HG03025 (cell line): ENCODE measurements at regions not wholly inside any gene's neighbourhood (a gene's known extent, or its start where the extent isn't known, plus 50 kb on each side); places are given as distances from the start of the nearest gene placed in this dataset.
"Not testable (repeated sequence)": the region's sequence is repeated elsewhere in the genome, so short reads cannot be mapped to it uniquely, and the experiment has no call there.

Experiments used
- ATAC-seq: cut with Tn5 transposase; IDR thresholded peaks from one replicate; pipeline ENCODE4 v1.9.1; 2021; ENCODE audit warnings: mild to moderate bottlenecking, moderate library complexity; ENCODE audit not compliant: unreplicated experiment, low FRiP score

DNA sequence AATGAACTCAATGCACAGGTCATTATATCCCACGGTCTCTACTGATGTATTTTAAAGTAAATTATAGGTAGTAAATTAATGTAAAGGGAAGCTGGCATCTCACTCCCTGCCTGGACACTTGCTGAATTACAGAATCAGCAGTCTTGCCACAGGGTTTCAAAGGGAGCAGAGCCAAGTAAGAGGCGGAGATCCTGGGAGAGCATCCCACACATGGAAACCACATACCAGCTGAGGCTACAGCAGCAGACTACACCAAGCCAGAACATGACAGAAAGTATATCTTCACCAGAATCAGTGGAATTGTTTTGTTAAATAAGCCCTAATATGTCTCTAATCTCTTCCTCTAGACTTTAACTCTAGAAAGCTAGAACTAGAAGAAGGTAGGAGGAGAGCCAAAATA, 1689.2 kb upstream of the WWC1 start:
- ATAC-seq, result no peak

DNA sequence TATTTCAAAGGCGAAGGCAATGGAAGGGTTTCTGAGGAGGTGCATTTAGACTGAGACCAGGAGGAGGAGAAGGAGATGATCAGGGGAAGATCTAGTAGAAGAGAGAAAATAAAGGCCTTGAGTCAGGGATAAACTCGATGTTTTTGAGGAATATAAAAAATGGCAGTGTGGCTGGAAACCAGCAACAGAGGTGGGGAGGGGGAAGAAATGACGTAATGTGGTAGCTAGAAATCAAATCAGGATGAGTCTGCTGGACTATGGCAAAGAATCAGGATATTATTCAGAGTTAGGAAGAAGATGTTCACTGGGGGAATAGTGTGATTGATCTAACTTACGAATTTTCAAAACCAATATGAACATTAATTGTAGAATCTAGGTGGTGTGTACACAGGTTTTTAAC, 1673.9 kb upstream of the WWC1 start:
- ATAC-seq, result no peak

DNA sequence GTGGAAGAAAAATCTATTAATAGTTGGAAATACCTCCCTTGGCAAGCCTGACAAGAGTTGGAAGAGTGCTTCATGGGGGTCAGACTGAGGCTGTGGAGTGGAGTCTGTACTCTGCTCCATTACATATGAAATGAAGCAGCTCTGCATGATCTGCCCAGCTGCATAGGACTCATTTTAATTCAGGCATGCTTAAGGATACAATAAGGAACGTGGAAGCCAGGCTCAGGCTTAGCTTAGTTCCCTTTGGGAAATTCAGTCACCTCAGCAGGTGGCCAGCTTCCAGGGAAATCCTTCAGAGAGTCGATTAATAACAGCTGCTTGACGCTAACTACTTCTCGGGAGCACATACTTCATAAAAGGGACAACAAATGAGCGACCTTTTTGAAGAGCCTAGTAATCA, 1672.9 kb upstream of the WWC1 start:
- no peak for ATAC-seq

DNA sequence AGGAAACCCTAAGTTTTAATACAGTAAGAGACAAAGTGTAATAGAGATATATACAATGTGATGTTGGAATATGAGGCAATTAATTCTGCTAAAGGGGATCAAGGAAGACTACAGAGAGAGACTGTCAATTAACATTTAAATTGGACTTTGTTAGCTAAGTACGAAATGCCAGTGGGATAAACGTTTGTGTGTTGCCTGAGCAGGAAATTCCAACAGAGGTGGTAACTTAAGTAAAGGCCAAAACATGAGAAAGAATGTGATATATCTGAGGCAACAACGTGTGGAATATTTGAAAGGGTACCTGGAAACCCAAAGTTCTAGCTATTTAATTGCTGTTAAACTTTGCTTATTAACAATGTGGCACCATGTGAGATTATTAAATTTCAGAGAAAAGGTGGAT, 1666.9 kb upstream of the WWC1 start:
- ATAC-seq, result no peak

DNA sequence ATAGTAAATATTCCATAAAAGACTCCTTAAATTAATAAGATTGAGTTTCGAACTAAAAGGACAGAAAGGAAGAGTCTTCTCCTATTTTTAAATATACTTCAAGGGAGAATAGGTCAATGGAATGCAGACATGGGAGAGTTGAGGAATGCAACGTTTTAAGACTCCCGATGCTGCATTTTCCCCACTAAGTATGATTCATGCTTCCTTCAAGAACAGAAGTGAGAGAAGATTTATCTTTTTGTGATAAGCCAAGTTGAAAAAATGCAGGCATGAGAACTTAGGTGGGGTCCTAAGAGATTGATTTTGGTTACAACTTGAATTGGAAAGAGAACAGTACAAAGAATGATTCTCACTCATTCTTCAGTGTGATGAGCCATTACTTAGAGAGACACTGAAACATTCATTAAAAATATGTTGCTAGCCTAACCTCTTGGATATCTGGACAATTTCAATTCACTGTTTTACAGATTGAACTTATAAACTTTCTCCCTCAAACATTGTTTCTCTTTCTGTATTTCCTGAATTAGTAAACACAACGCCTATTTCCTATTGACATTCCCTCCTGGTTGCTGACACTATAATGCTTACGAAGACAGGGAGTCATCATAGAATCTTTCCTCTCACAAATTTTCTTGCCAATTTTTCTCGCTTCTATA, 1666.1 kb upstream of the WWC1 start:
- ATAC-seq, result no peak

DNA sequence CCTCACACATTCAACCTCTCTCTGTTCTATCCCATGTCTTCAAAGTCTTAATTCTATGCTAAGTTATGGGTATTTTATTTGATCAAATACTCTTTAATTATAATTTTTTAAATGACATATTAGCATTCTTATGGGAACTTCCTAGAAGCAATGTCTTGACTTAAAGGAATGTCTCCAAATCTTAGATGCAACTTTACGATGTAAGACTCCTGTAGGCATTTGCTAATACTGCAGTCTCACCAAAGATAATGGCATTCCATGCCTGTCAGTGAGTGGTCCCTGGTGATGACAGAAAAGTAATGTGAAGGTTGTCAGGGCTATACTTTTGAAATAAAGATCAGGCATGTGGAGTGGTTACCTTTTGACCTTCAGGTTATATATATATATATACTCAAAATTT, 1654.2 kb upstream of the WWC1 start:
- ATAC-seq, result no peak

DNA sequence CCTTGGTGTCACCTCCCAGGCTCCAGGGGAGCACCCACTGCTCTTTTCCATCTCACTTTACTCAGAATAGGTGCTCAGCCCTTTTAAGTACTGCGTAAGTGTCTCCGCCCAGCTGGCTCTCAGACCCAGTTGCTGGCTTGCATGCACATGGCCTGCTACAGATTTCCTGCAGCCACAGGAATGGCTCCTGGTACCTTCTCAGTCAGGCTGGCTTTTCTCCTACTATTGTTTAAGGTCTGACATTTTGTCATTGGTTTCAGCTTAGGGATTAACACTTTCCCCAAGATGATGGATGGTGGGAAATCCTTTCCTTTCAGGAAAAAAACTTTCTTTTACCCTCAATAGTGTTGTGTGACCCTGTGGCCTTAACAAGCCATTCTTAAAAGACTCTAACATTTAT, 1652.3 kb upstream of the WWC1 start:
- no peak for ATAC-seq

DNA sequence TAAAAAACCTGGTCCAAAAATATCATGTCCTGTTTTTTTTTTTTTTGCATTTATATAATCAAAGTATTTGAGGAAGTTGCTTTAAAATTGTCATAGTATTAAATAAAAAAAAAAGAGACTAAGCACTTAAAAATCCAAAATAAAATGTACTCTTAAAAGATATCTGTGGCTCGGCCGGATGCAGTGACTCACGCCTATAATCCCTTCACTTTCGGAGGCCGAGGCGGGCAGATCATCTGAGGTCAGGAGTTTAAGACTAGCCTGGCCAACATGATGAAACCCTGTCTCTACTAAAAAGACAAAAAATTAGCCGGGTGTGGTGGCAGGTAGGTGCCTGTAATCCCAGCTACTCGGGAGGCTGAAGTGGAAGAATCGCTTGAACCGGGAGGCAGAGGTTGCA, 1651.3 kb upstream of the WWC1 start:
- not testable (repeated sequence) for ATAC-seq

DNA sequence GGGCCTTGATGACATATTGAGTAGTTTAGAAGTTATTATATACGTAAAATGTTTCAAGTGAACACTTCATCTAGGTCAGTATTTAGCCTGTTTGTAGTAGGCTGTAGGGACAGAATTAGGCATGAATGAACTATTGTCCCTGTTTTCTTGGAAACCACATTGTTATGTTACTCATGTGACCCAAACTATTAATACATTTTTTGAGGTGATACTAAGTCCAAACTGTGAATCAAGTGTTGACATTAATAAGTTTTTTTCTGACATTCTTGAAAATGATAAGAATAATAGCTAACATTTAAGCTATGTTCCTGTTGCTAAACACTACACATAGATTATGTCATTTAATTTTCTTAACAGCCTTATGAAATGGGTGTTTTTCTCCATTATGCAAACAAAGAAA, 1642.7 kb upstream of the WWC1 start:
- no peak for ATAC-seq

DNA sequence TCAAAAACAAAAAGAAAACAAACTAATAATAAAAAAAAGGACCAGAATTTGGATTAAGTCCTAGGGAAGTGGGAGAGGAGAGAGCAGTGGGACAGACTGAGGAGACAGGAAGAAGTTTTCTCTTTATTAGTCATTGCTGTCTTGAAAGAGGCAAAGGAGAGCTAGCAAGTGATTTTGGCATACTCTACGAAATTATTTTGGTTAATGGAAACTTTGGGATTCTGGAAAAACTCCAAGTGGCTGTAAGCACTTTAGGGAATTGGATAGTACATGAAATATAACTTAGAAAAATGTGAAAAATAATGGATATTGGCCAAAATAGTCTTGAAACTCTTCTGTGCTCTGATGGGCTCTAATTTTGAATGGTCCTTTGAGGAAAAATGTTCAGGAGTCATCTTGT, 1641.8 kb upstream of the WWC1 start:
- ATAC-seq, result no peak

DNA sequence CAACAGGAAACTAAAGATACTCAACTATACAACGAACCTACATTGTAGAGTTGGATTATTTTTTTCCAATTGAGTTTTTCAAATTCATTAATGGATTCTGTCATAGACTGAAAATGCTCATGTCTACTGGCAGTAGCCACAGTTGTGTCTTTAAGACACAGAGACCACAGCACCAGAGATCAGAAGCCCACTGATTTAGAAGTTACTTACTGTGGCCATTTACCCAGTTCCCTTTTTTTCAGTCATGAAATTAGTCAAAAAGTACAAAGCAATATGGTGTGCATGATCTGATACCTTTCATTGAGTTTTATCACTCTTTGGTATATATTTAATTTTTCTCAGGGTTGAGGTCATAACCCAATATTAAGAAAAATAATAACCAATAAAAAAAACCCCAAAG, 1640.2 kb upstream of the WWC1 start:
- ATAC-seq, result no peak

DNA sequence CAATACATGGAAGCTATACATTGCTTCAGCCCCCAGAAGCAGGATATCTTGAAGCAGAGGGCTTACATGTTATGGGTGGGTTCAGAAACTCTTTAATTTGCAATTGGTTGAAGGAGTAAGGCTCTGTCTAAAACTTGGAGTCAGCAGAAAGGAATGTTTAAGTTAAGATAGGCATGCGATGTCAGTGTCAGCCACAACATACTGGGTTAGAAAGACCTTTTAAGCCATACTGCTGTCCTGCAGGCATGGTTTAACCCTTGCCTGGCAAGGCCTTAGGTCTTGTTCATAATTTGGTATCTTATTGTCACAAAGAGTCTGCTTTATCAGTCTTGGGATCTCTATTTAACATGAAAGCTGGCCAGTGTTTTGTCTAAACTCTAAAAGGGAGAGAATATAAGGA, 1619.6 kb upstream of the WWC1 start:
- no peak for ATAC-seq

DNA sequence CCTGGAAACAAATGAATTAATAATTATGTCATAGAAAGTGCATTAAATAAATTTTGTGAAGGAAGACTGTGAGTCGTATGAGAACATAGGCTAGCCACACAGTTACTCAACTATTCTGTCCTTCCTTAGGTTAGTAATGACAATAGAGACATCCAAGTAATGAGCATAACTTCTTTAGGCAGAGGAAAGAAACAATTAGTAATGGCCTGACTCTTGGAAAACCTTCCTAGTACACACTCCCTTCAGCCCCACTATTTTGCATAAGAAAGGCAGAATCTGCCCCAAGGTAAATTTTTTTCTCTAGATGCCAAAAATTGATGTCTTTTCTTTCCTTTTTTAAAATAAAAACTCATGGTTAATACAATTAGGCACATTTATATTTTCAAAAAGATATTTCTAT, 1619.0 kb upstream of the WWC1 start:
- ATAC-seq, result no peak

DNA sequence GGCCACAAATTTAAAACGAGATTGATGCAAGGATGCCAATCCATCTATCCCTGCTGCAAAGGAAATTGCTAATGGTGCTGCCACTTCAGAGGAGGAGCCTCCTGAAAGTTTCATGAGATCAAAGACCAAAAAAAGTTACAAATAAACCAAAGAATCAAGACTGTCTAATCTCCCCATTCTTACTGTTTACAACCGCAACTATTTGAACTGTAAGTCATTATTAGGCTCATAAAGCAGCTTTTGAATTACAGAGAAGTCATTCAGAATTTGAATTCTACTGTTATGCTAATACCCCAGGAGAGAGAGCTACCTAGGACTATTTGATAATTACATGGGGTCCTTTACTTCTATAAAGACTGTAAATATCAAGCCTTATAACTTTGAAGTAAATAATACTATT, 1613.6 kb upstream of the WWC1 start:
- no peak for ATAC-seq

DNA sequence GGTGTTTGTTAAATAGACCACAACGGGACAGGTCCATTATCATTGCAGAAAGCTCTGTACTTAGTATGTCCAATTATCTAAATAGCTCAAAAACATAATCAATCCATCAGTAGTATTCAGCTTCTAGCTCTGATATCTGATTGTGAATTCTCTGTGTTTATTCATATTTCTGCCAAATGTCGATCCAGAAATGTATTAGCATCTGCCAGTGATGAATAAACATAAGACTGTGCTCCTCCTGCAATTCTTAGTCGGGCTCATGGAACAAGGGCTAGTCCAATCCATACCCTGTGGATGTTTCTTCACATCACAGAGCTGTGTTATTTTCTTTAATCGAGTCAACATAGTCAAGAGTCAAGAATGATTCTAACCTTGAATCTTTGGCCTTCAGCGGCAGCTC, 1612.1 kb upstream of the WWC1 start:
- ATAC-seq, result no peak

DNA sequence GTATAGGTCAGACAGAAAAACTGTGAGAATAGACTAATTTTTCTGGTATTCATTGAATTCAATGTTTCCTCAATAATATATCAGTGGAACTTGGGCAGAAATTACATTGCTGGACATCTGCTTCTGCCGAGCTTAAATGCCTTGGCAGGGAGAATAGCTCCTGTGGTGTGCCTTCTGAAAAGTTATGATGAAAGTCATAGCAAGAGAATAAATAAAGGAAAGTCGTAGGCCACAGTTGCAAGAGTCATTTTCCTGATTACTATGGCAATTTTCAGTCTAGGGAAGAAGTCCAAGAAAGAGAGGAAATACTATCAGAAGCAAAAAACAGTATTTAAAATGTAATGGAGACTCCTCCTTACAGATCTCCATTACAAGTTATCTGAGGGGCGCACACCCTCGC, 1596.1 kb upstream of the WWC1 start:
- ATAC-seq, result no peak

DNA sequence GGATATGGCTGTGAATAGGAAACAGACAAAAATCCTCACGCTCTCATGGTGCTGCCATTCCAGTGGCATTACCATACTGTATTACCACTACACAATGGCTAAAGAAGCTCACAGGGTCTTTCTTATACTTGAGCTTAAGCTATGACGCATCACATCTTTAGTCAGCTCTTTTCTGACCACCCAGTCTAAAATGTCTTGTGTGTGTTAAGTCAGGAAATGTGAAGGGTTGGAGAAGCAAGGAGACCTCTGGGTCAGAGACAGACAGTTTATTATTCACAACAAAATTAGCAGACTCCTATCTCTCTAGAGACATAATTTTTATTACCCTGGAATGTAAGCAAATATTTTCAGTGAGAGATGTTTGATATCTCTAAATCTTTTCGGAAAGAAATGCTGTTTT, 1583.2 kb upstream of the WWC1 start:
- ATAC-seq, result no peak

DNA sequence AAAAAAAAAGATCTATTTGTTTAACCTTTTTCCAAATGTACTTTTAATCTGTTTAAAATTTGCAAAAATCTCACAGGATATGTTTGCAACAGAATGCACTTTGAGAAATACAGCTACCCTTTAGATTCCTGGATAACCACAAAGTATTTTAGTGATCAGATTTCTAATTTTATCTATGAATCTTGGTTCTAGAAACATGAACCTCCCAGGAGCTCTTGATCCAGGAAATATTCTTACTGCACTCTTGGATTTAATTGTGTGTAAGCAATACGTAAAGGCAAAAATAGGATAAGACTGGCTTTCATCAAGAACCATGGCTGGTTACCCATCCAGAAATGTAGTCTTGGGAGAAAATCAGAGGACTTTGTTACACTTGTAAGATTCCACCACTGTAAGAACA, 1581.8 kb upstream of the WWC1 start:
- no peak for ATAC-seq

DNA sequence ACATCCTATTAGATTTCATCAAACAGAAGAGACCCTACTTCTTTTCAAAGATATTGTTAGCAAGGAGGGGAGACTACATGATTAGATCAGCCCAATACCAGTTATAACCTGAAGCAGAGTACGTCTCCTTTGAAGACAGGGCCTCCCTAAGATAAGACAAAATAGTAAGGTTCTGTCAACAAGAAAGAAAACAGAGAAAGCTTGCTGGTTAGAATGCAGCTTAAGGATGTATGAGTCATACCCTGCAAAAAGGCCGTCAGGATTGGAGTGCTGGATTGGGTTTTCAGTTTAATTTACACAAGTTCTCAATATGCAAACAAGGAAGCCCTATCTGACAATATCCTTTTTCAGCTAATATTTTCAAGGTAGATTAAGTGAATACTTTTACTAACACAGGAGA, 1581.2 kb upstream of the WWC1 start:
- ATAC-seq, result no peak

DNA sequence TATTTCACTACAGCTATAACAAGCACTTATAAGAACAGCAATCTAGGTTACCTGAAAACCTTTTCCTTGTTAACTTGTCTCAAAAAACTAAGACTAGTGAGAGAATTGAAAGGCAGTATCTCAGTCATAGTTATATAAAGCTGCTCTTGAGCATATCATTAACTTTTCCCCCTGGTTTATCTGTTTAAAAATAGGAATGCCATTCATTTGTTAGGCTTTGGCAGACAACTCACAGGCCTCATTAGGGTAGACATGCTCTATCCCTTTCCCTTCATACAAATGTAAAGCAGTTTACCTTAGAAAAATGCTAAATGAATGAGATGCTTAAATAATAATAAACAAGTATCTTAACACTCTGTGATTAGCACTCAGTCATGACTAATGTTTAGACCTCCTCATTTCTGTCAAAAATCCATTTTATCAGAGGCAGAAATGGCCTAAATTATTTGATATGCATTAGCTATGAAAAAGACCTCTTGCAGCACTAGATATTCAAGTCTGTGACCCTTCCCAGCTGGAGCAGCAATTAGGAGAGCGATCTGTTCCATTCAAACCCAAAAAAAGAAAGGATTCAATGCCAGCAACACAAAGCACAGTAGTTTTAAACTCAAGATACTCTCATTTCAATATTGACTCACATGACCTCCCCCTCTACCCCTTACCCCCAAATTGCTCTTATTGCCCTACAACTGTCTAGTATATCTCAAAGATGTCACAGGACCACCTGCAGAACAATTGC, 1578.8 kb upstream of the WWC1 start:
- ATAC-seq, result no peak

DNA sequence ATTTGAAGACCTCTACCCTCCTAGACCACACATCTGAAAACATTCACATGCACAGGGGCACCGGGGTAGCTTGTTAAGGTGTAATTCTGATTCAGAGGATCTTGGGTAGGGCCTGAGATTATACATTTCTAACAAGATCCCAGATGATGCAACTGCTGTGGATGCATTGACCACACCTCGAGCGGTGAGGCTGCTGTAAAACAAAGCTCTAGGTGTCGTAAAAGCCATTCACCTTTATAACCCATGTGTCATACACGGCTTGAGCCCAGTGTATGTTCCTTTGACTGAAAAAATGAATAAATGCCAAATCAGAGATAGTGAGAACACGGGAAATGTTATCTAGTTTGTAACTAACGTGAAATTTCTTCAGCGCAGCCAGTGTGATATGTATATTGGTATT, 1578.2 kb upstream of the WWC1 start:
- no peak for ATAC-seq

DNA sequence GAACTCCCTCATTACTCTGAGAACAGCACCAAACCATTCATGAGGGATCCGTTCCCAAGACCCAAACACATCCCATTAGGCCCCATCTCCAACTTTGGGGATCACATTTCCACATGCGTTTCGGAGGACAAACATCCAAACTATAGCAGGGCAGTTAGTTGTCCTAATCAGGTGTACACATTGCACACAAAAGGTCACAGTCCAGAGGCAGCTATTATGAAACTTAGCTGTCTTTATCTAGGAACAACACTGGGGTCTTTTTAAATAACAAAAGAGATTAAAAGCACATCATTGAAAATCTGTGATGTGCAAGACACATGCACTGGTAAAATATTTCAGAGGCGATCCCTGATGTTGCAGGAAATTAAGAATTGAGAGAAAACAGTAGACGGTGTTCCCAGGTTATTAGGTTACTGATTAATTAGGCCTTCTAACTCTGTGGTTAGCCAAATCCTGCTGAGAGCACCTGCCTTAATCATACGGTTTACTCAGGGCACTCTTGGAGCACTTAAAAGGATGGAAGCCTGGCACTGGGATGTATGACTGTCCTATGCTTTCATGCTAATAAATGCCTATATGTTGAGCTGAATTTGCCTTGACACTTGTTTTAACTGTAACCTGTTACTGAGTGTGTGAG, 1574.5 kb upstream of the WWC1 start:
- ATAC-seq, result no peak
